Midbrain (tissue), 1 donor: ENCODE measurements at regions not wholly inside any gene's neighbourhood (a gene's known extent, or its start where the extent isn't known, plus 50 kb on each side); places are given as distances from the start of the nearest gene placed in this dataset.
"Not testable (repeated sequence)": the region's sequence is repeated elsewhere in the genome, so short reads cannot be mapped to it uniquely, and the experiment has no call there.

ENCODE experiments used
- DNase-seq: peaks from one replicate; lab custom pipeline; 2025; lab: John Stamatoyannopoulos, UW

- DNase-seq = no peak
These were observed 175.9 kb downstream of the LPIN1 start for GRCh38 chr2:11922294-11922693.

DNA sequence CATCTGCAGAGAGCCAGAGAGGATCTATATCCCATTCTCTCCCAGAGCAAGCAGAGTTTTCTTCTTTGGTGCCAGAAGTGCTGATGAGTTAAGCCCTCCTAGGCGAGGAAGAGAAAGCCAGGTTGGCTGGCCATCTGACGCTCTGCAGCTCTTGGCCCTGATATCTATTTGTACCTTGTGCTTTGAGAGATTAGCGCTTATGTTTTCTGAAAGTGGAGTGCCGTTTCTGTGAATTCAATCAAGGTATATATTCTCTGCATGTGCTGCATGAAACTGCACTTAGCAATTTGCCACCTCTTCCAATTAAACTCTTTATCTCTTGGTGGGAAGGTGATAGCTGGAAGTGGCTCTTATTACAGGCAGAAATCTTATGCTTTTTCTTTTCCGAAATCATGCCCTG is 177.5 kb downstream of the LPIN1 start:
- no peak for DNase-seq

DNA sequence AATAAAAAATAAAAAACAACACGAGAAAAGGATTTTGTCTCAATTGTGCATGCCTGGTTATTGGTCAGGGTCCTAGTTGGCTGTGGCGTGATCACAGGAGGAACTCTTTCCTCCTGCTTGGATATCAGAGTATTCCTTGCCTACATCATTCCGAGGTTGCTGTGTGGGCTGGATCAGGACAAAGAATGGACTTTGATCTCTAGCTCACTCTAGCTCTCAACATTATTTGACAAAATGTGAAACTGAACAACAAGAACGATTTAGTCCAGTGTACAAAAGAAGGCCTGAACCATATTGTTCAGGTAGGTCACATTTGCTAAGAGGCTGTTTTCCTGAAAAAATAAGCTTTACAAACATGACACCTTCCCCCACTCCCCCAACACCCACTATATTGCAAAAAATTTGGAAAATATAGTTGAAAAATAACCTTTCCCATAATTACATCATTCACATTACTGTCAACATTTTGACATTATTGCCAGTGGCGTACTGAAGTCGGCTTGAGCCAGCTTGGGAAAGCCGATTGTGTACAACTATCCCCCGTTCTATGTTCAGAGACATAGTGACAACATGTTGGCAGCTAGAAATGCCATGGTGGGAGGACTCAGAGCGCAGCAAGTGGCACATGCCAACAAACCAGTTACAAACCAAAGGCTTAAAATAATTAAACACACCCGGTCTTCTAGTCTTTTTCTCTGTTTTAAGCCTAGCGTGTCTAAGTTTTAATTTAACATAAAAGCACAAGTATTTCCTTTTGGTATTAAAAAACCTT is 179.0 kb downstream of the LPIN1 start:
- no peak for DNase-seq

GRCh38 chr2:11930211-11930761 is 183.9 kb downstream of the LPIN1 start:
- DNase-seq = no peak

GRCh38 chr2:11932048-11932512 is 185.6 kb downstream of the LPIN1 start:
- no peak for DNase-seq

DNA sequence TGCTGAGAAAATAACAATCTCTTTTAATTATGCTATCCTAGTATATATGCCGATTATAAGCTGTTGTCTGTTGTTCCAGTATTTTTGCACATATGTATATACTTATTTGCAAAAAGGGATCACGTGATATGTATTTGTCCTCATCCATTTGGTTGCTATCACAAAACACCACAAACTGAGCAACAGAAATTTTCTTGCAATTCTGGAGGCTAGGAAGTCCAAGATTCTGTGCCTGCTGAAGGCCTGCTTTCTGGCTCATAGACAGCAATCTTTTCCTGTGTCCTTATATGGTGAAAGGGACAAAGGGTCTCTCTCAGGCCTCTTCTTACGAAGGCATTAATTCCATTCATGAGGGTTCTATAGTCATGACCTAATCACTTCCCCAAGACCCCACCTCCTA is 186.5 kb downstream of the LPIN1 start:
- no peak for DNase-seq

DNA sequence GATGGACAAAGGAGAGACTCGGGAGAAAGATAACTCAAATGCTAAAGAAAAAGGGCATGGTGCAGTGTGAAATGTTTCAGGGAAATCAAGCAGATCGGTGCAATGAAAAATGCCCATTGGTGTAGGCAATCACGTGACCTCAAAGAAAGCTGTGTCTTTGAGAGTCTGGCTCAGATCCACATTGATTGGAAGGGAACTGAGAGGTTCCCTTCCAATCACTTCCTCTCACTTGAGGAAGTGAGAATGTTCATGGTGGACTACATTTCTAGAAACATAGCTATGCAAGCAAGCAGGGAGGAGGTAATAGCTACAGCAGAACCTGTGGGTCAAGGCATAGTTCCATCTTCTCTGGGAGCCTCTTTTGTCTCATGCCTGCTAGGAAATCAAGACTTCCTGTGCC is 187.4 kb downstream of the LPIN1 start:
- no peak for DNase-seq

DNA sequence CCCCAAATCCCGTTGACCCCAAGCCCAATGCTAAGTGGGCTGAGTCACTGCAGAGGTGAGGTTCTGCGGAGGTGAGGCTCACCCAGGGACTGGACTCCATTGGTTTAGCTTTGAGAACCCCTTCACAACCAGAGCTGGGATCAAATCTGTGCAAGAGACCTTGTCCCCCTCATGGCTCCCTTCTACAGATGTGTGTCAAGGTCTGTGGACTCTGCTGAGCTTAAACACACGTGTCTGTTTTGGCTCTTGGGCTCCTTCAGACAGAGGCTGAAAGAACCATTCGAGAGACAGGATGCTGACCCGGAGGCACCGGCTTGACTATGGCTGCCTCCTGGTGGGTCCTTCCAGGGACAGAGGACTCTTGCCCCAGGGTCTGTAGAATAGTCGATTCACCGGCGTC is 190.3 kb downstream of the LPIN1 start:
- no peak for DNase-seq

GRCh38 chr2:11938196-11938595 is 191.8 kb downstream of the LPIN1 start:
- no peak for DNase-seq

DNA sequence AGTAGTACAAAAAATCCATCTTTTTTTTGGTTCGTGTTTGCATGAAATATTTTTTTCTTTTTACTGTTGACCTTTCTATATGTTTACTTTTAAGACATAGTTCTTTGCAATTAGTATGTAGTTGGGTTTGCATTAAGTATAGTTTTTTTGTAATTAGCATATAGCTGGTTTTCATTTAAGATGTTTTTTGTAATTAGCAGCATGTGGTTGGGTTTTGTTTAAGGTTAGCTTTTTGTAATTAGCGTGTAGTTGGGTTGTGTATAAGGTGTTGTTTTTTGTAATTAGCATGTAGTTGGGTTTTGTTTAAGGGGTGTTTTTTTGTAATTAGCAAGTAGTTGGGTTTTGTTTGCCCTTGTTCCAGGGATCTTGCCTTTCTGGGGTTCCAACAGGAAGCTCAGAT is 193.1 kb downstream of the LPIN1 start:
- DNase-seq = no peak

GRCh38 chr2:11940121-11940743 is 193.8 kb downstream of the LPIN1 start:
- DNase-seq = no peak

DNA sequence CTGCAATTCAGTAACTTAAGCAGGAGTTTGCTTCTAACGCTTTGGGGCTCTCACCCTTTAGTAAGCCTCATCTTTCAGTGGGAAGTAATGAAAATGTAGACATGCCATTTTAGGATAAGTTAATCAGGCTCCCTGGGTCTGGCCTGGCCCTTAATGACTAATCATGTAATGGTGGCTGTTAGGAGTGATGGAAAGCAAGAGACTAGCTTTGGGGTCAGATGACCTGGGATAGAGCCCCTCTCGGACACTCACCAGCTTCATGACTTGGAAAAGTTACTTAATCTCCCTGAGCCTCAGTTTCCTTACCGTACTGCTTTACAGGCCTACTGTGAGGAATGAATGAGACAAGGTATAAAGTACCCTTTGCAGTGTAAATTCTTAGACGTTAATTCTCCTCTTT is 194.4 kb downstream of the LPIN1 start:
- DNase-seq = no peak

DNA sequence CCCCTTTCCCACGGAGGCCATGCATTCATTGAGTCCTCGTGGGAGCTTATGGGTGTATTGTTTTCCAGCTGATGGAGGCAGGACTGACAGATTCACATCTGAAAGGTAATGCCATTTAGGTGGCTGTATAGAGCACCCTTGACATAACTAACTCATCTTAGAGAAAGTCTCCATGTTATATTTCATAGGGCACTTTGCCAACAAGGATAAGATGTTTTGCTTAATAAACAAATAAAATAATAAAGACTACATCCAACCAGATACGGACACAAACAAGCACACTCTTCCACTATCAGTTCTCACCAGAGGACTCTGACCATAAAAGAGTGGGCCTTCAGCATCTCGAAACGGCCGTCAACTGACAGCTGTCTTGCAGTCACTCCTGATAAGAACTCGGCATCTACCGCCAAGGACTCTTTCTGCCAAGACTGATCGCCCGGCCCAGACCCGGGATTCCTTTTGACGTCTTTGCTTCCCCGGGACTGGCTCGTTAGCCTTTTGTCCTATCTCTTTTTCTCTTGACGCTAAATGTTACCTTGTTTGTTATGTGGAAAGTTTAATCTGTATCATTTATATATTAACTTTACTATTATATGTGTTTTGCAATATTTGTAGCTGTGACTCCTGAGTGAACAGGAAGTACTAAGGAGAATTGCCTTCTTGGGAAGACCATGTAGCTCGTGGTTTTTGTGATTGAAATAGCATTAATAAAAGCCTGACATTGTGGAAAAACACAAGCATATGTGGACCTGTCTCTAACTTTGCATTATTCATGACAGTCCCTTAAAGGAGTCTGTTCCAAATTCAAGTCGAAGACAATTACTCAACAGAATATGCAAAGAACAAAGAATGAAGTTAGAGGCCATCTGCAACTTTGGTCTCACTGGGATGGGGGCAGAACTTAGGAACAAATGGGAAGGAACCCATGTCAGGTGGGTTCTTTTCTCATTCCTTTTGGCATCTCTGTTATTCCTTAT is 195.1 kb downstream of the LPIN1 start:
- DNase-seq = no peak

GRCh38 chr2:11942178-11942569 is 195.7 kb downstream of the LPIN1 start:
- DNase-seq = no peak

DNA sequence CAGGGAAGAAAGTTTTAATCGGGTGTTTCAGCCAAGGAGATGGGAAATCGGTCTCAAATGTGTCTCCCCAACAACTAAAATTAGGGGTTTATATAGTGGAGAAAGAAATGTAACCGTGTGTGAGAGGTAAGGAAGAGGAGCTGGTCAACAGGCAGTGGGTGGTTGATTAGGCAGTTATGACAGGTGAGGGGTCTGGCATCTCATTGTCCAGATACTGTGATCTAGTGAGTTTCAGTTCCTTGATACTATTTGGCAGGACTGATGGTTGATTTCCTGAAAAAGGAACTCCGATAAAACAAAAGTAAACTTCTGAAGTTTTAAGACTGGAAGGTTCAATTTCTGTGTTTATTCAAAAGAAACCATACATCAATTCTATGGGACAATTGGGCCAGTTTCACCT is 197.9 kb downstream of the LPIN1 start:
- DNase-seq = no peak

- no peak for DNase-seq
These were observed 199.0 kb downstream of the LPIN1 start for GRCh38 chr2:11945139-11946126.

DNA sequence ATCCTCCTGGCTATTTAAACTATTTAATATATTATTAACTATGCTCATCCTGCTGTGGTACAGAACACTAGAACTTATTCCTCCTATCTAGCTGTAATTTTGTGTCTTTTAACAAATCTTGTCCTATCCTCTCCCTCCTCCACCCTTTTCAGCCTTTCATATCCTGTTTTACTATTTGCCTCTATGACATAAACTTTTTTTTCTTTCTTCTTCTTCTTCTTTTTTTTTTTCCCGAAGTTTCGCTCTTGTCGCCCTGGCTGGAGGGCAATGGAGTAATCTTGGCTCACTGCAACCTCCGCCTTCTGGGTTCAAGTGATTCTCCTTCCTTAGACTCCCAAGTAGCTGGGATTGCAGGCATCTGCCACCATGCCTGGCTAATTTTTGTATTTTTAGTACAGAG is 201.5 kb downstream of the LPIN1 start:
- DNase-seq = no peak

DNA sequence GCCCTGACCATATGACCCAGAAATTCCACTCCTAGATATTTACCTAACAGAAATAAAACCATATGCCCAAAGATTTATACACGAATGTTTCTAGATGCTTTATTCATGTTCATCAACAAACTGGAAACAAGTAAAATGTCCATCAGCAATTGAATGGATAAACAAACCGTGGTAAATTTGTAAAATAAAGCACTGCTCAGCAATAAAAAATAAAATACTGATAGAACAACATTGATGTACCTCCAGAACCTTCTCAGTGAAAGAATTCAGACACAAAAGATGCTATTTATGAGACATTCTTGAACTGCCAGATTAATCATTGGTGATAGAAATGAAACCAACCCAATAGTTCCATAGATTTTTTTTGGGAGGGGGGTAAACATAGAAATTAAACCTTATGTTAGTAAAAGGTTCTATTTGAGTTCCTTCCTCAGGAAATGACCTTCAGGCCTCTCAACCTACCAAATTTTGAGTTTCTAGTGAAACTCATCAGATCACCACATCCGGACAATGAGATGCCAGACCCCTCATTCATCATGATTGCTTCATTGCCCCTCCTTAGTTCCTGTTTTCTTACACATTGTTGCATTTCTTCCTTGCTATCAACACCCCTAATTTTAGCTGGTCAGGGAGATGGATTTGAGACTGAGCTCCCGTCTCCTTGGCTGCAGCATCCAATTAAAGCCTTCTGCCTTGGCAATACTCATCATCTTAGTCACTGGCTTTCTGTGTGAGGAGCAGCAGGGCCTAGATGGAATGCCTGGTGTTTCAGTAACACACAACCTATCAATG is 203.5 kb downstream of the LPIN1 start:
- no peak for DNase-seq

GRCh38 chr2:11950896-11951295 is 204.5 kb downstream of the LPIN1 start:
- DNase-seq = no peak

DNA sequence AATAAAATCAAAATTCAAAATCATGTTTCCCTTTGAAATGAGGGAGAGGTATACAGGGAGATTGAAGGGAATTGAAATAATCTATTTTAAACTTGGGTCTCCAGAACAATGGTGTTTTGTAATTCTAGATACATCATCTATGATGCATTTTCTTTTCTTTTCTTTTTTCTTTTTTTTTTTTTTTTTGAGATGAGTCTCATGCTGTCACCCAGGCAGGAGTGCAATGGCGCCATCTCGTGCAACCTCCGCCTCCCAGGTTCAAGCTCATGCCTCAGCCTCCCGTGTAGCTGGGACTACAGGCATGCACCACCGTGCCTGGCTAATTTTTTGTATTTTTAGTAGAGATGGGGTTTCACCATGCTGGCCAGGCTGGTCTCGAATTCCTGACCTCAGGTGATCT is 205.1 kb downstream of the LPIN1 start:
- not testable (repeated sequence) for DNase-seq
